NCI-H526 (cell line): ENCODE measurements at regions not wholly inside any gene's neighbourhood (a gene's known extent, or its start where the extent isn't known, plus 50 kb on each side); places are given as distances from the start of the nearest gene placed in this dataset.
"Not testable (repeated sequence)": the region's sequence is repeated elsewhere in the genome, so short reads cannot be mapped to it uniquely, and the experiment has no call there.

Experiments used
- DNase-seq, 2 experiments: peaks; one replicate each; lab custom pipeline; 2025; lab: John Stamatoyannopoulos, UW

GRCh38 chr5:86411596-86411995, 206.1 kb upstream of the COX7C start:
- no peak for DNase-seq

GRCh38 chr5:86427158-86427557, 190.6 kb upstream of the COX7C start:
- no peak for DNase-seq

- no peak for DNase-seq
Observed at GRCh38 chr5:86439593-86440110, 178.1 kb upstream of the COX7C start.

DNA sequence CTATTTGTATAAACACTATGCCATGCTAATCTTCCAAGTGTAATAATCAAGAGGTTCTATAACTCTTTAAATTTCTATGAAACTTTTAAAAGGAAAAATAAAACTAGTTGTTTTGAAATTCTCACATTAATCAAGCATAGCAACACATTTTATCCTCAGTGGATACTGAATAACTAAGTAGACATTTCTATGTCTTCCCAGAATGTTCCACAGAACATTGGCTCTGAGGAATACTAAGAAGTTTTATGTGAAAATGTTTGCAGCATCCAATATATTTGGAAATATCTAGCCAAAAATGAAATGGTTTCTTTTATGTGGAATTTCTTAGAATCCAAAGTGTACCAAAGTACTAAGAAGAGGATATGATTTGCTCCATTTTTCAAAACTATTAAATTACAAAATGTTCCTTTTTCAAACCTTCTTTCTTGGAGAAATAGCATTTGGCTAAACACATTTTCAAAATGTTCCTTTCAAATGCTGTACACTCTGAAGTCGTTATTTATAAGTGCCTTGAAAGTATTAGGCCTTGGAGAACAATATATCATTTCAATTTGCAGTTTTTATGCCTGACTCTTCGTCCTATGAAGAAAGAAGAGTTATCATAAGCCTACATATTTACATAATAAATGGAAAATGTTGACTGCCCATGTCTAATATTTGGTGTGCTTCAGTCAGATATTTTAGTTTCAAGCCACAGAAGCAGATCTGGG, 175.6 kb upstream of the COX7C start:
- no peak for DNase-seq

DNA sequence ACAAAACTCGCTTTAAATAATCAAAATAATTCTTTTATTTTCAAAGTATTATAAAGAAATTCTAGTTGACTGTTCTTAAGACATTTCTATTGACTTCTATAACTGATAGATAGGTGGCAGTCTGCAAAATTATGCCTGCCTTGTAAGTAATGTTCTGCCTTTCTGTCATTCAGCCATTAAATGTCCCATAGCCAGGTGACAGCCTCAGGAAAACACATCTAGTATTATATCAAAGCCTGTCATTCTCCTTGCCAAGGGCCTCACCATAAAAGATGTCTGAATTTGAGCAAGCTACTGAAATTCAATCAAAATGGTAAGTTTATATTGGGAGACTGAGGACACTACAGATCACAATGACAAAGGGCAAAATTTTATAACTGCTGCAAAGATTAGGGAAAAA, 170.4 kb upstream of the COX7C start:
- DNase-seq = no peak

- DNase-seq = no peak
Observed at GRCh38 chr5:86452251-86452650, 165.5 kb upstream of the COX7C start.

DNA sequence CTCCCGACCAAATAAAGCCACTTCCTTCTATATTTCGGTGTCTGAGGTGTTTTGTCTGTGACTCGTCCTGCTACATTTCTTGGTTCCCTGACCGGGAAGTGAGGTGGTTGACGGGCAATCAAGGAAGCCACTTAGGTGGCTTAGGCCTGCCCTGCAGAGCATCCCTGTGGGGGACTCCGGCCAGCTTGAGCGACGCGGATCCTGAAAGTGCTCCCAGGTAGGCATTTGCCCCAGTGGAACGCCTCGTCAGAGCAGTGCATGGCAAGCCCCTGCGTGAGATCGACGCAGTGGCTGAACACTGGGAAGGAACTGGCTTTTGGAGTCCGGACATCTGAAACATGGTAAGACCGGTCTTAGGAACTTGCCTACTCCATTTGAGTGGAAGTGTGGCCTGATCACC, 157.2 kb upstream of the COX7C start:
- no peak for DNase-seq

- DNase-seq = no peak
Observed at GRCh38 chr5:86461169-86461956, 156.4 kb upstream of the COX7C start.

- no peak for DNase-seq
Observed at GRCh38 chr5:86463339-86463738, 154.4 kb upstream of the COX7C start.

DNA sequence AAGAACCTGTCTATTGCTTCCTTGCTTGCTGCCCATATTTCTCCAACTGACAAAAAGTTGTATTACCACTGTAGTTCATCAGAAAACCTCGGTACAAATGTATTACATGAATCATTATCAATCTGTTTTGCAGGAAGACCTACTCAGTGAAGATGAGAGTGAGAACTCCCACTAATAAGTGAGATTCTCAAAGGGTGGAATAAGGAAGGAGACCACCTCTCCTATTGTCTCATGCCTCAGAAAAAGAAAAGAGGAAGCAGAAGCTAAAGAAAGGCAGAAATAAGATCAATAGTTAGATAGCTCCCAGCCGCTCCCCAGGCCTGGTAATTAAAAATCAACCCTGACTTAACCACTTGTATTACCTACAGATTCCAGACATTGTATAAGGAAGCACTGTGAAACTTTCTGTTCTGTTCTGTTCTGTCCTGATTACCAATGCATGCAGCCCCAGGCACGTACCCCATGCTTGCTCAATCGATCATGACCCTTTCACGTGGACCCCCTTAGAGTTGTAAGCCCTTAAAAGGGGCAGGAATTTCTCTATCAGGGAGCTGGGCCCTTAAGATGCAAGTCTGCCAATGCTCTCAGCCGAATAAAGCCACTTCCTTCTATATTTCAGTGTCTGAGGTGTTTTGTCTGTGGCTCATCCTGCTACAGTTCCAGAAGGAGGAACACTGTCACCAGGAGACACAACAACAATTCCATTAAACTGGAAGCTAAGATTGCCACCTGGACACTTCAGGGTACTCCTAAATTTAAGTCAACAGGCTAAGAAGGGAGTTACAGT, 152.5 kb upstream of the COX7C start:
- DNase-seq = no peak

DNA sequence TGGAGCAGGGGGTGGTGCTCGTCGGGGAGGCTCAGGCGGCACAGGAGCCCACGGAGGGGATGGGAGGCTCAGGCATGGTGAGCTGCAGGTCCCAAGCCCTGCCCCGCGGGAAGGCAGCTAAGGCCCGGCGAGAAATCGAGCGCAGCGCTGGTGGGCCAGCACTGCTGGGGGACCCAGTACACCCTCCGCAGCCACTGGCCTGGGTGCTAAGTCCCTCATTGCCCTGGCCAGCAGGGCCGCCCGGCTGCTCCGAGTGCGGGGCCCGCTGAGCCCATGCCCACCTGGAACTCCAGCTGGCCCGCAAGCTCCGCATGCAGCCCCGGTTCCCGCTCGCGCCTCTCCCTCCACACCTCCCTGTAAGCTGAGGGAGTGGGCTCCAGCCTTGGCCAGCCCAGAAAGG, 151.0 kb upstream of the COX7C start:
- DNase-seq = not testable (repeated sequence)

- no peak for DNase-seq
Observed at GRCh38 chr5:86482008-86482407, 135.7 kb upstream of the COX7C start.

- DNase-seq = no peak
Observed at GRCh38 chr5:86493777-86494176, 124.0 kb upstream of the COX7C start.

- DNase-seq = peak in 1 of 2 experiments; percentile 9
Observed at GRCh38 chr5:86500947-86501346, 116.8 kb upstream of the COX7C start.

GRCh38 chr5:86507574-86507973, 110.2 kb upstream of the COX7C start:
- DNase-seq = no peak

GRCh38 chr5:86510330-86510915, 107.3 kb upstream of the COX7C start:
- not testable (repeated sequence) for DNase-seq

GRCh38 chr5:86523718-86524117, 94.0 kb upstream of the COX7C start:
- DNase-seq = no peak

DNA sequence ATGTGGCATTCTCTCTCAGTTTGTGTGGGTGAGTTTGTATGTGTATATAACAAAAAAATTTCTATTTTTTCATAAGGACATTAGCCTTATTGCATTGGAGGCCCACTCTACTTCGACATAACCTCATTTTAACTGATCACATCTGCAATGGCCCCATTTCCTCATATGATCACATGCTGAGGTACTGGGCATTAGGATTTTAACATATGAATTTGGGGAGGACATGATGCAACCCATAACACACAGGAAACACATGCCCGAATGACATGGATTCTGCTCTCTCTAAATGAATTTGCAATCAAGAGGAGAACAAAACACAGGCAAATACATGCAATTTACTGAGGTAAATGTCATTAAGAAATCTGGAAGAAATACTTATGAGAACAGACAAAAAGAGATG, 92.1 kb upstream of the COX7C start:
- no peak for DNase-seq

GRCh38 chr5:86526811-86527348, 90.9 kb upstream of the COX7C start:
- DNase-seq = no peak

DNA sequence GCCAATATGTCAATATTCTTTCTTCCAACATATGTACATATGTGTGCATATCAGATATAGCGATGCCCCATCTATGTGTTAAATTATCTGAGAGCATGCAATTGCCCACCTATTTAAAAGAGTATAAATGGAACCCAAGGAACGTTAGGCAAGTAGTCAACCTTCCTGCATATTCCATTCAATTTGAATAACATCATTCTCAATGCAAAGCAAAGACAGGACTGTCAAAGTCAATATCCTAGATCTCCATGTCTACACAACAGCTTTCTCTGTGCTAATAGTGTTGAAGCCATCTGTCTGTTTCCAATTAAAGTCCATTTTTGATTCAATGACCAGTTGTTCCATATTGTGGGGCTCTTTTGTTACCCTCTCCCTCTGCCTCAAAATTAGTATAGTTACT, 85.3 kb upstream of the COX7C start:
- DNase-seq = no peak

- no peak for DNase-seq
Observed at GRCh38 chr5:86536396-86536795, 81.3 kb upstream of the COX7C start.

GRCh38 chr5:86542532-86542931, 75.2 kb upstream of the COX7C start:
- DNase-seq = no peak
